Stomach (tissue), 8 donors: ENCODE measurements at regions not wholly inside any gene's neighbourhood (a gene's known extent, or its start where the extent isn't known, plus 50 kb on each side); places are given as distances from the start of the nearest gene placed in this dataset.

Experiments used
- DNase-seq, 2 donors: peaks; one replicate each; pipeline versions ENCODE4 v3.0.0 to v3.0.0-alpha.2; 2013 to 2019
- H3K27ac ChIP-seq, 5 donors: fragments of 200-600 bp in 4 of 5; sonication (generic) in 4 of 5; one replicate each; pipeline ENCODE4 v1.5.1; 2013 to 2019; ENCODE audit warnings: mild to moderate bottlenecking in 1 of 5, moderate library complexity in 1 of 5
- H3K27me3 ChIP-seq, 3 donors: fragments of 200-600 bp; sonication (generic); one replicate each; pipeline ENCODE4 v1.5.1; 2017 to 2019; ENCODE audit warnings: mixed run types in 1 of 3
- H3K36me3 ChIP-seq, 4 donors: fragments of 200-600 bp; sonication (generic); 1 replicate in 3 of 4; 2 replicates in 1 of 4; pipeline ENCODE4 v1.5.1; 2016 to 2019
- H3K4me1 ChIP-seq, 4 donors: fragments of 200-600 bp; sonication (generic); one replicate each; pipeline ENCODE4 v1.5.1; 2016 to 2019
- H3K4me3 ChIP-seq, 4 donors: fragments of 200-600 bp; sonication (generic) in 3 of 4; one replicate each; pipeline ENCODE4 v1.5.1; 2016 to 2019; ENCODE audit warnings: mild to moderate bottlenecking in 1 of 4
- H3K9me3 ChIP-seq, 4 donors: fragments of 200-600 bp; sonication (generic); one replicate each; pipeline ENCODE4 v1.5.1; 2016 to 2019
- EP300 ChIP-seq: sonication (generic); formaldehyde crosslinking; IDR thresholded peaks from one replicate; pipeline ENCODE4 v1.6.1; 2017; ENCODE audit warnings: antibody characterized with exemption
- POLR2A ChIP-seq, 4 donors: fragments of 450-650 bp; IDR thresholded peaks; one replicate each; pipeline ENCODE4 v1.6.1; 2016; ENCODE audit warnings: antibody characterized with exemption in 4 of 4, control low read depth in 2 of 4, mild to moderate bottlenecking in 1 of 4, moderate library complexity in 1 of 4
- POLR2AphosphoS5 ChIP-seq, 3 donors: sonication (generic); formaldehyde crosslinking; IDR thresholded peaks; one replicate each; pipeline ENCODE4 v1.6.1; 2016; ENCODE audit warnings: antibody characterized with exemption in 3 of 3
- WGBS, 5 donors: extraction: QIAGEN DNeasy Blood & Tissue Kit in 3 of 5; methylation state at CpG; one replicate each; pipeline versions ENCODE4 v1.1.5 to v1.1.7; 2013 to 2018; 5-methylcytosine and 5-hydroxymethylcytosine counted together
- intact Hi-C: fragments of 100-400 bp; cut with DNase I; formaldehyde crosslinking; loops from one replicate; pipeline ENCODE4 v1.15.1; 2023; ENCODE audit warnings: low total_unique reads
- TF ChIP-seq, protein P1 (sequence below), 7 experiments: fragments of 450-650 bp in 4 of 7; fragments of 200-600 bp in 3 of 7; sonication (generic) in 3 of 7; IDR thresholded peaks; one replicate each; pipeline ENCODE4 v1.5.1; 2016 to 2019; ENCODE audit warnings: antibody characterized with exemption in 7 of 7, control low read depth in 2 of 7, mild to moderate bottlenecking in 1 of 7
- donor health status: healthy with polysubstance abuse.
- donor health status: Bipolar disorder and iron deficiency.
- donor health status: healthy.

DNA sequence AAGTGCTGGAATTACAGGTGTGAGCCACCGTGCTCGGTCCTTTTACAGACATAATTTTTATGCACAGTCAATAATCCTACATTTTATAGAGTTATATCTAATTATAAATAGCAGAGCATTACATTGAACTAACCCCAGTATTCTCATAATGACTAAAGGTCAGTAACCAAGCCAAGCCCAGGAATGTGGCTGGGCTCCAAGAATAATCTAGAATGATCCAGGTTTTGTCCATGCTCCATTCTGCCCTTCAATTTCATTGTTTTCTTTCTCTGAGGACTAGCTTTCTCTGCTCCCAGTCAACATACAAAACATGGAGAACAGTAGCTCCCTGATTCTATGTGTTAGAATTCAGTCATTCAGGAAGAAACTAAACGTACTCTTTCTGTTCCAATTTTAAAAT, 92.1 kb upstream of the KRR1 start:
- WGBS, 5 donors = 89 to 97% (median 90%) methylated on average over 3 of the region's 3 CpGs
- intact Hi-C loops = no loop called here
- no peak for TF ChIP-seq EP300
- no peak for TF ChIP-seq POLR2AphosphoS5 (IDR thresholded peaks at IDR 0.05)
- TF ChIP-seq, protein P1, sequence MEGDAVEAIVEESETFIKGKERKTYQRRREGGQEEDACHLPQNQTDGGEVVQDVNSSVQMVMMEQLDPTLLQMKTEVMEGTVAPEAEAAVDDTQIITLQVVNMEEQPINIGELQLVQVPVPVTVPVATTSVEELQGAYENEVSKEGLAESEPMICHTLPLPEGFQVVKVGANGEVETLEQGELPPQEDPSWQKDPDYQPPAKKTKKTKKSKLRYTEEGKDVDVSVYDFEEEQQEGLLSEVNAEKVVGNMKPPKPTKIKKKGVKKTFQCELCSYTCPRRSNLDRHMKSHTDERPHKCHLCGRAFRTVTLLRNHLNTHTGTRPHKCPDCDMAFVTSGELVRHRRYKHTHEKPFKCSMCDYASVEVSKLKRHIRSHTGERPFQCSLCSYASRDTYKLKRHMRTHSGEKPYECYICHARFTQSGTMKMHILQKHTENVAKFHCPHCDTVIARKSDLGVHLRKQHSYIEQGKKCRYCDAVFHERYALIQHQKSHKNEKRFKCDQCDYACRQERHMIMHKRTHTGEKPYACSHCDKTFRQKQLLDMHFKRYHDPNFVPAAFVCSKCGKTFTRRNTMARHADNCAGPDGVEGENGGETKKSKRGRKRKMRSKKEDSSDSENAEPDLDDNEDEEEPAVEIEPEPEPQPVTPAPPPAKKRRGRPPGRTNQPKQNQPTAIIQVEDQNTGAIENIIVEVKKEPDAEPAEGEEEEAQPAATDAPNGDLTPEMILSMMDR (IDR thresholded peaks at IDR 0.05) = no peak
- TF ChIP-seq POLR2A (IDR thresholded peaks at IDR 0.05) = no peak
- no peak for DNase-seq
- no peak overlapping the region for H3K4me3 ChIP-seq
- no peak overlapping the region for H3K27ac ChIP-seq
- H3K9me3 ChIP-seq = no peaks in the 10 kb centered on the region
- no peaks in the 10 kb centered on the region for H3K36me3 ChIP-seq
- no peaks in the 10 kb centered on the region for H3K27me3 ChIP-seq
- peaks cover 0 to 6% (median 0%) of the 10 kb centered on the region in 4 donors for H3K4me1 ChIP-seq

DNA sequence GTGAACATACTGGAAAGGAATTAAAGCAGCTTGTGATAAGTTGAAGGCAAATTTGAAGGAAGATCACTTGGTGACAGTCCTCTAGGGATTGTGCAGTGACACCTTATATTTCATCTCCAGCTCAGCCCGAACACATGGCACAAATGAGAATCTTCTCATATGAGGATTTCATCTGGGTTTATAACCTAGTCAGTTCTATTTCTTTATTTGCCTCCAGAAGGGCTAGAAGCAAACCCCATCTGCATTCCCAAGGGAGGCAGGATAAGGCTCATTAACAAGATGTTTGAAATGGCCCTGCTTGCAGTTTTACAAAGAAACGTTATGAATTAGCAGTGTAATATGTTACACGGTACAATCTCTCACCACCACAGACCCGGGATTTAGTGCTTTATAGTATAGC, 90.7 kb upstream of the KRR1 start:
- H3K9me3 ChIP-seq = no peaks in the 10 kb centered on the region
- H3K27me3 ChIP-seq = no peaks in the 10 kb centered on the region
- TF ChIP-seq, protein P1 (IDR thresholded peaks at IDR 0.05) = no peak
- TF ChIP-seq EP300 = no peak
- no peak for TF ChIP-seq POLR2A (IDR thresholded peaks at IDR 0.05)
- TF ChIP-seq POLR2AphosphoS5 (IDR thresholded peaks at IDR 0.05) = no peak
- peaks cover 0 to 6% (median 0%) of the 10 kb centered on the region in 4 donors for H3K4me1 ChIP-seq
- no peak overlapping the region for H3K27ac ChIP-seq
- DNase-seq = no peak
- intact Hi-C loops = no loop called here
- WGBS, 5 donors = 68 to 87% (median 84%) methylated on average over 4 of the region's 4 CpGs
- H3K4me3 ChIP-seq = no peak overlapping the region
- H3K36me3 ChIP-seq = no peaks in the 10 kb centered on the region

- no peaks in the 10 kb centered on the region for H3K4me1 ChIP-seq
- no peaks in the 10 kb centered on the region for H3K36me3 ChIP-seq
- no peak overlapping the region for H3K4me3 ChIP-seq
- no peaks in the 10 kb centered on the region for H3K27me3 ChIP-seq
- intact Hi-C loops = no loop called here
- TF ChIP-seq POLR2AphosphoS5 (IDR thresholded peaks at IDR 0.05) (no peak), EP300 (no peak), POLR2A (IDR thresholded peaks at IDR 0.05) (no peak)
- TF ChIP-seq, protein P1 (IDR thresholded peaks at IDR 0.05) = no peak
- H3K9me3 ChIP-seq = no peaks in the 10 kb centered on the region
- DNase-seq = no peak
- no peak overlapping the region for H3K27ac ChIP-seq
- WGBS, 5 donors = 91 to 100% (median 96%) methylated on average over 3 of the region's 3 CpGs
Observed at GRCh38 chr12:75600146-75600545, 88.7 kb upstream of the KRR1 start.

DNA sequence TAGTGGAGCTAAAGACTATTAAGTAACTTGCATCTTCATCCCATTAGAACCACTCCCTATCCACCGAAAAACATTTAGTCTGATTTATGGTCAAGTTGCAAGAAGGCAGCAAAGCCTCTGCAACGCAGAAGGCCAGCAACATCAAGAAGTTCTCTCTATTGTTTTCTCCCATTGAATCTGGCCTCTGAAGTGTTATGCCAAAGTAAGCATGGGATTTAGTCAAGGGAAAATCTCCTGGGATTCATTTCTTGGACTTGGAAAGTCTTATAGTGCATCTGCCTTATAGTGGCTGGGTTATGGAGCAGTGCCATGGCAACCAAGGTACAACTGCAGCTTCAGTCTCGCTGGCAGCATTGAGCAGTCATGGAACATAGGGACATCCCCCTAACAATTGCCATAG, 87.7 kb upstream of the KRR1 start:
- Histone ChIP-seq H3K27ac (no peak overlapping the region), H3K9me3 (no peaks in the 10 kb centered on the region), H3K4me3 (no peak overlapping the region), H3K4me1 (no peaks in the 10 kb centered on the region), H3K36me3 (no peaks in the 10 kb centered on the region), H3K27me3 (no peaks in the 10 kb centered on the region)
- TF ChIP-seq POLR2A (IDR thresholded peaks at IDR 0.05) (no peak), EP300 (no peak), POLR2AphosphoS5 (IDR thresholded peaks at IDR 0.05) (no peak)
- TF ChIP-seq, protein P1 (IDR thresholded peaks at IDR 0.05) = no peak
- no peak for DNase-seq
- 82 to 94% (median 89%) methylated on average over 3 of the region's 3 CpGs for WGBS, 5 donors
- intact Hi-C loops = no loop called here
